ENCODE measurements at regions not wholly inside any gene's neighbourhood (a gene's known extent, or its start where the extent isn't known, plus 50 kb on each side); places are given as distances from the start of the nearest gene placed in this dataset.

DNA sequence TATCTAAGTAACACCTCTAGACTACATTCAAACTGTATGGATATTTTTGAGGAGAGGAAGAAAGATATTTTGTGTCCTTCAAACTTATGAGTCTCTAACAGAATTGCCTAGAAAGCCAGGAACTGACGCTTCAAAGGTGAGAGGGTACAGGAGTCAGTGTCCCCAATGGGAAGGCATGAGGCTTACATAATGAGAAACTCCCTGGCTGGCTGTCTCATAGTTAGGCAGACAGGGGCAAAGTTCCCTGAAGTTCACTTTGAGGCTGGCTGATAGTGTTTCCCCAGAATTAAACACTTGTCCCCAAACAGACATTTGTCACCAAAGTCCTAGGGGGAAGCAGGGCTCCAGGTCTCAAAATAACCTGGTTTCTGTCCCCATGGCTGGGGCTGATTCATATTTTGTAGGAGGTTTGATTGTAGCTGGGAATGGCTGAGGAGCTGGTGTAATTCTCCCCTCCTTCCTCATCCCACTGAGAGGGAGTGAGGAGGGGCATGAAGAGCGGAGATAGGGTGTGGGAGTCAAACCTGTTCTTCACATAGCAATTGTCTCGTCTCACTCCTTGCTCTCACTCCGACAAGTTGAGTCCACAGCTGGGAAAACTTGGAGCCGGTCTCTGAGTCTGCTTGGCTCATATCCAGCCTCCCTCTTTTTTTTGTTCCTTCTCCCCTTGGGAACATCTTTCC lies 56.4 kb upstream of the CISTR start:
- TF ChIP-seq, protein P1, sequence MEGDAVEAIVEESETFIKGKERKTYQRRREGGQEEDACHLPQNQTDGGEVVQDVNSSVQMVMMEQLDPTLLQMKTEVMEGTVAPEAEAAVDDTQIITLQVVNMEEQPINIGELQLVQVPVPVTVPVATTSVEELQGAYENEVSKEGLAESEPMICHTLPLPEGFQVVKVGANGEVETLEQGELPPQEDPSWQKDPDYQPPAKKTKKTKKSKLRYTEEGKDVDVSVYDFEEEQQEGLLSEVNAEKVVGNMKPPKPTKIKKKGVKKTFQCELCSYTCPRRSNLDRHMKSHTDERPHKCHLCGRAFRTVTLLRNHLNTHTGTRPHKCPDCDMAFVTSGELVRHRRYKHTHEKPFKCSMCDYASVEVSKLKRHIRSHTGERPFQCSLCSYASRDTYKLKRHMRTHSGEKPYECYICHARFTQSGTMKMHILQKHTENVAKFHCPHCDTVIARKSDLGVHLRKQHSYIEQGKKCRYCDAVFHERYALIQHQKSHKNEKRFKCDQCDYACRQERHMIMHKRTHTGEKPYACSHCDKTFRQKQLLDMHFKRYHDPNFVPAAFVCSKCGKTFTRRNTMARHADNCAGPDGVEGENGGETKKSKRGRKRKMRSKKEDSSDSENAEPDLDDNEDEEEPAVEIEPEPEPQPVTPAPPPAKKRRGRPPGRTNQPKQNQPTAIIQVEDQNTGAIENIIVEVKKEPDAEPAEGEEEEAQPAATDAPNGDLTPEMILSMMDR (conservative IDR thresholded peaks at IDR 0.05; ENCODE audit: low read length) = no peak
- H3K4me3 ChIP-seq (ENCODE audit: low read length) = no peak overlapping the region
- DNase-seq (ENCODE audit: low read depth) = no peak

DNA sequence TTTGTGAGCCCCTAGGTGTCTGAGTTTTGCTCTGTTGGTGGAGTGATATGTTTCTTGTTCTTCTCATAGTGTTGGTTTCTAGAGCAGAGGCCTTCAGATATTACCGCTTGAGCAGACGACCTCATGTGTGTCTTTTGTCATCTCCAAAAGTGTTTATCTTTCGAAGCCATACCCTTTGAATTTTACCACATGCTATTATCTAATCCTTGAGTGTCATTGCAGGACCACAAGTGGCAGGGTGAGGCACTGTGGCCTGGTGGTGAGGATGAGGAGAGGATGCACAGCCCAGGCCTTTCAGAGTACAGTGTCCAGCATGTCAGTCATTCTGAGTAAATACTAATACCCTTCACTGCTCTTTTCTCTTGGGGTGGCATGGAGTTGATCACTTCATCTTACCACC lies 57.2 kb upstream of the CISTR start:
- TF ChIP-seq, protein P1 (conservative IDR thresholded peaks at IDR 0.05; ENCODE audit: low read length) = no peak
- DNase-seq (ENCODE audit: low read depth) = no peak
- H3K4me3 ChIP-seq (ENCODE audit: low read length) = no peak overlapping the region

DNA sequence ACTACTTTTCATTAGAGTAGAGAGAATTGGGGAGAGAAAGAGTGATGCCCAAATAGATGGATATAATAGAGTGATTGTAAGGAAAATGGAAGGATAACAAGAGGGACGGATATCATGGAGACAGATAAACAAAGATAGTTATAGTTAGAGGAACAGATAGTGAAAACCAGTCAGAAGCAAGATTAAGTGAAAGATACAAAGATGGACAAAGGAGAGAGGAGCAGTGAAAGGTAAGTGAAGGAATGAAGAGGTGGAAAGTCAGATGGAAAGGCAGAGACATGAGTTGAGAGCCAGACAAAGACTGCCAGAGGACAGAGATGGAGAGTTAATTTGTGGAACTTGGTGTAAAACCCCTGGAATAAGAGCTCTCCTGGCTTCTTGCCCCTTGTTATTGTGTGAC lies 59.2 kb upstream of the CISTR start:
- no peak for DNase-seq (ENCODE audit: low read depth)
- TF ChIP-seq, protein P1 (conservative IDR thresholded peaks at IDR 0.05; ENCODE audit: low read length) = no peak
- H3K4me3 ChIP-seq (ENCODE audit: low read length) = no peak overlapping the region

DNA sequence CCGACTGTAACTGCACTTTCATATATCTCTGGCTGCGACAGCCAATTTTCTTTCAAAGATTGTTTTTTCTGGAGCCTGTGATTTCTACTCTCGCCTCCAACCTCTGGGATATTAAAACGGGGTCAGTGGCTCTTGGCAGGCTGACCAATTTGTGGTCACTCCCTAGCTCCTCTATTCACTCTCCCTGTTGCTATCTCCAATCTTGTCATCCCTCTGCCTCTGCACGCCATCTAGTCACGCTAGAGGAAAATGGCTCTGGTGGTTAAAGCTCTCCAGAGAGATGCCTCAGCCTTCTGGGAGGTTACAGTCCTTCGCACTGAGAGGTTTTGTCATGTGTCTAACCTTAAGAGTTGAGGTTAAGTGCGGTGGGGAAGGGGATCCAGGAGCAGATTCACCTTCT lies 59.8 kb upstream of the CISTR start:
- TF ChIP-seq, protein P1 (conservative IDR thresholded peaks at IDR 0.05; ENCODE audit: low read length) = no peak
- no peak for DNase-seq (ENCODE audit: low read depth)
- H3K4me3 ChIP-seq (ENCODE audit: low read length) = no peak overlapping the region

DNA sequence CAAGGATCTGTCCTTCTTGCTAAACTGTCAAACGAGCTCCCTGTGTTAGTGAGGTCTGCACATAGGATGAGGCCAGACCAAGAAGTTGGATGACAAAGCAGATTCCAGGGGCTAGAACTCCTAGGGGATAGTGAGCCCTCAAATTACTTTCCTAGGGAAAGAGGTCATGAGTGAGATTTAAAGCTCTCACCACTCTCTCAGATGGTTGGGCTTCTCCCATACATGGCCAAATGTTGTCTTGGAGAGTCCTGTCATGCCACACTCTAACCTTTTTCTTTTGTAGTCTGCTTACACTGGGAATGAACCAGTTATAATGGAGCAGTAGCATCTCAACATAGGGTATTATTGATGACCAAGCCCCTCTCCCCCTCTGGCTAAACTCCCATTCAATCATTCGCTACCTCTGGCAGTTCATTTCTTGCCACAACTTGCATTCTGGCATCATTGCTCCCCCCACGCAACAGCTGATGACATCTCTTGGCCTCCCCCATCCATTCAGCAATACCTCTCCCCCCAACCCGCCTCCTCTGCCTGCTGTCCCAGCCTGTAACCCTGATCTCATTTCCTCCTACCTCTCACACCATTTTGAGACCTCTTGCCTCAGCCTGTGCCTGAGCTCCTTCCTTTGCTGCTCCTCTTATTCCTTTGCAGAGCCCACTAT lies 64.7 kb upstream of the CISTR start:
- H3K4me3 ChIP-seq (ENCODE audit: low read length) = no peak overlapping the region
- TF ChIP-seq, protein P1 (conservative IDR thresholded peaks at IDR 0.05; ENCODE audit: low read length) = no peak
- no peak for DNase-seq (ENCODE audit: low read depth)

DNA sequence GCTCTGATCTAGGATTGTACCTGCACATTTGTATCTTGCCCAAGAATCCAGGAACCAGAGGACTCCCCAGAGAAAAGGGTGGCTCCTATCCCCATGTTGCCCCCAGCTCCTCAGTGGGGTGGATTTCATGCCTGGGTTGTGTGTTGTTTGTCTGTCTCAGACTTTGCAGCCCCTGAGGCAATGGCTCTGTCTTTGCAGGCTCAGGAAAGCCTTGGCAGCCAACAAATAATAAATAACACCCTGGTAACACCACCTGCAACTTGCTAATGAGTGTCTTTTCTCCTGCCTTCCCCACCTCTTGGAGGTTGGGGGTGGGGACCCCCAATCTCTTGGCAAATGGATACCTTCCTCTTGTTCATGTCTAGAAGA lies 65.2 kb upstream of the CISTR start:
- H3K4me3 ChIP-seq (ENCODE audit: low read length) = no peak overlapping the region
- TF ChIP-seq, protein P1 (conservative IDR thresholded peaks at IDR 0.05; ENCODE audit: low read length) = no peak
- no peak for DNase-seq (ENCODE audit: low read depth)
